Panc1 (cell line): ENCODE measurements at regions not wholly inside any gene's neighbourhood (a gene's known extent, or its start where the extent isn't known, plus 50 kb on each side); places are given as distances from the start of the nearest gene placed in this dataset.
"Not testable (repeated sequence)": the region's sequence is repeated elsewhere in the genome, so short reads cannot be mapped to it uniquely, and the experiment has no call there.

ENCODE experiments used
- ATAC-seq: fragments of 200-7000 bp; cut with Tn5 transposase; 2 replicates; pipeline ENCODE4 v1.9.1; 2020; ENCODE audit warnings: mild to moderate bottlenecking, moderate library complexity
- BruUV-seq: library from RNA; stranded (reverse); fragments of 400-500 nt; replicated peaks from 2 replicates; lab custom pipeline; 2021; lab: Mats Ljungman, UMichigan
- CTCF ChIA-PET: fragments of 300-600 bp; sonication (Branson Sonifier 250); formaldehyde crosslinking; loops from one replicate; lab custom pipeline; 2022; ENCODE audit warnings: antibody characterized with exemption; lab: Charles Lee
- POLR2A ChIA-PET: fragments of 300-600 bp; sonication (Branson Sonifier 250); formaldehyde crosslinking; loops from one replicate; lab custom pipeline; 2022; ENCODE audit warnings: antibody characterized with exemption; lab: Charles Lee
- DNase-seq: peaks from one replicate; pipeline ENCODE4 v3.0.0-alpha.2; 2010; ENCODE audit warnings: low read depth, low spot score
- H3K27ac ChIP-seq: 2 replicates; pipeline ENCODE4 v1.5.1; 2011; ENCODE audit warnings: mild to moderate bottlenecking, low read length, inconsistent platforms
- H3K27me3 ChIP-seq: fragments of 200-500 bp; sonication (Bioruptor generic); 2 replicates; pipeline ENCODE4 v1.6.0; 2014; ENCODE audit warnings: low read length, inconsistent platforms; ENCODE audit not compliant: control insufficient read depth, insufficient read depth
- H3K36me3 ChIP-seq: fragments of 200-500 bp; sonication (Bioruptor generic); 2 replicates; pipeline ENCODE4 v1.5.1; 2014; ENCODE audit warnings: inconsistent platforms, mild to moderate bottlenecking, low read length, moderate library complexity; ENCODE audit not compliant: control insufficient read depth, insufficient read depth
- H3K4me1 ChIP-seq: 2 replicates; pipeline ENCODE4 v1.5.1; 2011; ENCODE audit warnings: inconsistent platforms, mild to moderate bottlenecking, low read length, moderate library complexity; ENCODE audit not compliant: control insufficient read depth, insufficient read depth
- H3K4me3 ChIP-seq, 2 experiments: 2 replicates each; pipeline ENCODE4 v1.5.1; 2011 to 2012; ENCODE audit warnings: low read depth in 2 of 2, low read length in 2 of 2, mild to moderate bottlenecking in 2 of 2, inconsistent platforms in 1 of 2, moderate library complexity in 1 of 2
- H3K9me3 ChIP-seq: fragments of 200-500 bp; sonication (Bioruptor generic); 2 replicates; pipeline ENCODE4 v1.5.1; 2014; ENCODE audit warnings: low read depth, mild to moderate bottlenecking, inconsistent platforms, low read length, moderate library complexity; ENCODE audit not compliant: control insufficient read depth, insufficient read depth
- POLR2AphosphoS5 ChIP-seq: IDR thresholded peaks from 2 replicates; pipeline ENCODE4 v1.6.1; 2012; ENCODE audit warnings: mild to moderate bottlenecking, low read depth, low read length, moderate library complexity
- REST ChIP-seq, 2 experiments: IDR thresholded peaks; 2 replicates each; pipeline ENCODE4 v1.6.1; 2011 to 2012; ENCODE audit warnings: low read depth in 2 of 2, control low read depth in 1 of 2, low read length in 1 of 2, mild to moderate bottlenecking in 1 of 2, moderate library complexity in 1 of 2; ENCODE audit not compliant: insufficient read depth in 1 of 2
- SIN3A ChIP-seq: IDR thresholded peaks from 2 replicates; pipeline ENCODE4 v1.6.1; 2012; ENCODE audit warnings: low read depth, mild to moderate bottlenecking, low read length, moderate library complexity, borderline replicate concordance; ENCODE audit not compliant: insufficient read depth
- TCF7L2 ChIP-seq: IDR thresholded peaks from 2 replicates; pipeline ENCODE4 v1.6.1; 2011; ENCODE audit warnings: mild to moderate bottlenecking, low read depth, low read length, inconsistent platforms
- in situ Hi-C: cut with HindIII; loops from 2 replicates; pipeline ENCODE4 v1.10.0; 2016; ENCODE audit warnings: low sequenced_read_pairs, low pct_unique_long_range_greater_than_20kb
- intact Hi-C: fragments of 100-400 bp; cut with micrococcal nuclease; formaldehyde crosslinking; loops from one replicate; pipeline ENCODE4 v1.10.0; 2022; ENCODE audit not compliant: unreplicated experiment
- TF ChIP-seq, protein P1 (sequence below): fragments of 450-650 bp; IDR thresholded peaks from 2 replicates; pipeline ENCODE4 v1.5.1; 2017; ENCODE audit warnings: mild to moderate bottlenecking

GRCh38 chr5:100108883-100109282 is 426.3 kb upstream of the FAM174A start:
- BruUV-seq, result no TSS peak
- POLR2A ChIA-PET, result no interaction called here

GRCh38 chr5:100103592-100104119 is 431.5 kb upstream of the FAM174A start:
- H3K4me1 ChIP-seq, H3K36me3 ChIP-seq, intact Hi-C loops, POLR2A ChIA-PET, H3K9me3 ChIP-seq, DNase-seq, ATAC-seq, BruUV-seq, H3K4me3 ChIP-seq, H3K27me3 ChIP-seq, in situ Hi-C loops, CTCF ChIA-PET, H3K27ac ChIP-seq: not testable (repeated sequence)

More at GRCh38 chr5:100108883-100109282, 426.3 kb upstream of the FAM174A start:
- Histone ChIP-seq H3K9me3 (no peaks in the 10 kb centered on the region), H3K27ac (no peak overlapping the region), H3K4me1 (no peaks in the 10 kb centered on the region), H3K27me3 (no peaks in the 10 kb centered on the region), H3K36me3 (no peaks in the 10 kb centered on the region), H3K4me3 (no peak overlapping the region)
- intact Hi-C loops, result no loop called here
- in situ Hi-C loops, result no loop called here
- TF ChIP-seq SIN3A (no peak), REST (IDR thresholded peaks at IDR 0.05; ENCODE audit: insufficient read depth in 1 of 2, low read depth in 2 of 2, low read length in 1 of 2) (no peak), POLR2AphosphoS5 (no peak), TCF7L2 (no peak)
- TF ChIP-seq, protein P1, sequence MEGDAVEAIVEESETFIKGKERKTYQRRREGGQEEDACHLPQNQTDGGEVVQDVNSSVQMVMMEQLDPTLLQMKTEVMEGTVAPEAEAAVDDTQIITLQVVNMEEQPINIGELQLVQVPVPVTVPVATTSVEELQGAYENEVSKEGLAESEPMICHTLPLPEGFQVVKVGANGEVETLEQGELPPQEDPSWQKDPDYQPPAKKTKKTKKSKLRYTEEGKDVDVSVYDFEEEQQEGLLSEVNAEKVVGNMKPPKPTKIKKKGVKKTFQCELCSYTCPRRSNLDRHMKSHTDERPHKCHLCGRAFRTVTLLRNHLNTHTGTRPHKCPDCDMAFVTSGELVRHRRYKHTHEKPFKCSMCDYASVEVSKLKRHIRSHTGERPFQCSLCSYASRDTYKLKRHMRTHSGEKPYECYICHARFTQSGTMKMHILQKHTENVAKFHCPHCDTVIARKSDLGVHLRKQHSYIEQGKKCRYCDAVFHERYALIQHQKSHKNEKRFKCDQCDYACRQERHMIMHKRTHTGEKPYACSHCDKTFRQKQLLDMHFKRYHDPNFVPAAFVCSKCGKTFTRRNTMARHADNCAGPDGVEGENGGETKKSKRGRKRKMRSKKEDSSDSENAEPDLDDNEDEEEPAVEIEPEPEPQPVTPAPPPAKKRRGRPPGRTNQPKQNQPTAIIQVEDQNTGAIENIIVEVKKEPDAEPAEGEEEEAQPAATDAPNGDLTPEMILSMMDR, result no peak
- ATAC-seq (no peak), DNase-seq (no peak)
- CTCF ChIA-PET, result no interaction called here

DNA sequence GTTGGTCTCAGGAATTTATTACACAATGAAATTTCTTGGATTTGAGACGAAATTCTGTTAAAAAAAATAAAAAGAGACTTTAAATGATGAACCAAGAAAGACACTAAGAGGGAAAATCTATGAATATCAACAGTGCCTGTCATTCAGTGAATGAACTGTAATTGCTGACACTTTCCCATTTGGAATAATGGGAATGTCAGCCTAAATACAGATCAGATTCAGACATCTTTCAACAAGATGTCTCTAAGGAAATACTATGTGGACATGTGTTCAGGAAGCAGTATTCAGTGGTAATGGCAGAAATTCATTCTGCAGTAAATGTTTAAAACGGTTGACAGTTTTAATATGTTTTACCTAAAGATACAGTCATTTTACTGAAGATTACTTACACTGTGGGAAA is 433.7 kb upstream of the FAM174A start:
- BruUV-seq, POLR2A ChIA-PET, in situ Hi-C loops: not testable (repeated sequence)

DNA sequence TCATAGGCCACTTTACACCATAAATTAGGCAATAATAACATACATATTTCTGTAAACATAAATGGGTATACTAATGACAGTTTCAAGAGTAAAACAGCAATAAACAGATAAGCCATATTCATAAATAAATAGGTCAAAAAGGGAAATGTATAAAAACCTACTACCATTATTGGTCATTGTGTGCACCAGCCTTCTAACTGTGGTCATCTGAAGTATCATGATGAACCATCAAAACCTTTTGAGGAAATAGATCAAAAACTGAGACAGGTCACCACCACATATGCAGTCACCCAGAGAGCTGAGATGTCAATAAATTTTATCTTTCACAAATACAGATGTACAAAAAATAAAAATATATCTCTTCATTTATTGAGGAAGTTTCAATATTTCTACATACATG is 438.8 kb upstream of the FAM174A start:
- H3K4me1 ChIP-seq, BruUV-seq, H3K4me3 ChIP-seq, ATAC-seq, H3K36me3 ChIP-seq, DNase-seq, H3K27ac ChIP-seq, POLR2A ChIA-PET, intact Hi-C loops, in situ Hi-C loops, CTCF ChIA-PET, H3K9me3 ChIP-seq, H3K27me3 ChIP-seq: not testable (repeated sequence)

More for the DNA sequence above, 433.7 kb upstream of the FAM174A start:
- H3K4me1 ChIP-seq, CTCF ChIA-PET, H3K9me3 ChIP-seq, H3K36me3 ChIP-seq, ATAC-seq, DNase-seq, intact Hi-C loops, H3K27ac ChIP-seq, H3K27me3 ChIP-seq, H3K4me3 ChIP-seq: not testable (repeated sequence)

DNA sequence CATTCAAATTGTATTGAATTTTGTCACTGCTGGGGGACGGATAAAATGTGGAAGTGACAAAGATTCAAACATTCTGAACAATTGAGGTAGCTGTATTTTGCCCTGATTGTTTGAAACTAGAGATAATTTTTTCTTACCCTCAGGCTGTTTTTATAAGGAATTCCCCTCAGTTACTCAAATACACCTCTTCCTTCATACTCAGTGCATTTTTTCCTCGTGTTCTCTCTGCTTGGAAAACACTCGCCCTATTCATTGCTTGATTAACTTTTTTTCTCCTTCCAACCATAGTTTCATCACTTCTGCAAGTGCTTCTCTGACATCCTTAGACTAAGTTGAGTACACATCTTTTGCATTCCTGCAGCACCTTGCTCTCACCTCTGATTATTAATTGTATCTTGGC is 454.5 kb upstream of the FAM174A start:
- ATAC-seq, result peak; percentile 81
- POLR2A ChIA-PET, H3K4me3 ChIP-seq, H3K27me3 ChIP-seq, CTCF ChIA-PET, H3K27ac ChIP-seq, BruUV-seq, in situ Hi-C loops, H3K4me1 ChIP-seq, H3K36me3 ChIP-seq, intact Hi-C loops, DNase-seq, H3K9me3 ChIP-seq: not testable (repeated sequence)
